ENCODE measurements at regions not wholly inside any gene's neighbourhood (a gene's known extent, or its start where the extent isn't known, plus 50 kb on each side); places are given as distances from the start of the nearest gene placed in this dataset.

DNA sequence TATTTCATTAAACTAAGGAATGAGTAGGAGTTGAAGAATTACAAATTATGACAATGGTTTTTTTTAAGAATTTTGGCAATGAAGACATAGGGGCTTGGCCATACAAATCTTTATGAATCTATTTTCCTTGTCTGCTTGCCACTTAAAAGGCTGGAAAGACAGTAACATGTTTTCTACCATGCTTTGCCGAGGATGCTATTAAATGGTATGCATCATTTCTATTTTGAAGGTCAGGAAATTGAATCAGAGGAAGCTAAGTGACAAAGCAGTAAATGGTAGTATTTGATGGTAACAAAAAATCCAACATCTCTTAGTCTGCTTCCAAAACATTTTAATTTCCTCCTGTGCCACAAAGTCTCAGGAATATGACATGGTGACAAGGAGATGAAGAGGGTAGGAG is 287.2 kb downstream of the RFPL4B start:
- no peak for DNase-seq (ENCODE audit: extremely low spot score, unreplicated experiment)
- H3K4me3 Mint-ChIP-seq (ENCODE audit: unreplicated experiment) = no peak overlapping the region
- H3K36me3 Mint-ChIP-seq (ENCODE audit: unreplicated experiment) = no peaks in the 10 kb centered on the region
- no peaks in the 10 kb centered on the region for H3K9me3 Mint-ChIP-seq (ENCODE audit: unreplicated experiment)
- TF ChIP-seq, protein P1, sequence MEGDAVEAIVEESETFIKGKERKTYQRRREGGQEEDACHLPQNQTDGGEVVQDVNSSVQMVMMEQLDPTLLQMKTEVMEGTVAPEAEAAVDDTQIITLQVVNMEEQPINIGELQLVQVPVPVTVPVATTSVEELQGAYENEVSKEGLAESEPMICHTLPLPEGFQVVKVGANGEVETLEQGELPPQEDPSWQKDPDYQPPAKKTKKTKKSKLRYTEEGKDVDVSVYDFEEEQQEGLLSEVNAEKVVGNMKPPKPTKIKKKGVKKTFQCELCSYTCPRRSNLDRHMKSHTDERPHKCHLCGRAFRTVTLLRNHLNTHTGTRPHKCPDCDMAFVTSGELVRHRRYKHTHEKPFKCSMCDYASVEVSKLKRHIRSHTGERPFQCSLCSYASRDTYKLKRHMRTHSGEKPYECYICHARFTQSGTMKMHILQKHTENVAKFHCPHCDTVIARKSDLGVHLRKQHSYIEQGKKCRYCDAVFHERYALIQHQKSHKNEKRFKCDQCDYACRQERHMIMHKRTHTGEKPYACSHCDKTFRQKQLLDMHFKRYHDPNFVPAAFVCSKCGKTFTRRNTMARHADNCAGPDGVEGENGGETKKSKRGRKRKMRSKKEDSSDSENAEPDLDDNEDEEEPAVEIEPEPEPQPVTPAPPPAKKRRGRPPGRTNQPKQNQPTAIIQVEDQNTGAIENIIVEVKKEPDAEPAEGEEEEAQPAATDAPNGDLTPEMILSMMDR (IDR thresholded peaks at IDR 0.05) = no peak
- H3K27me3 Mint-ChIP-seq (ENCODE audit: unreplicated experiment) = no peaks in the 10 kb centered on the region
- H3K27ac Mint-ChIP-seq (ENCODE audit: unreplicated experiment) = no peak overlapping the region
- H3K4me1 Mint-ChIP-seq (ENCODE audit: unreplicated experiment) = peaks cover 3% of the 10 kb centered on the region

DNA sequence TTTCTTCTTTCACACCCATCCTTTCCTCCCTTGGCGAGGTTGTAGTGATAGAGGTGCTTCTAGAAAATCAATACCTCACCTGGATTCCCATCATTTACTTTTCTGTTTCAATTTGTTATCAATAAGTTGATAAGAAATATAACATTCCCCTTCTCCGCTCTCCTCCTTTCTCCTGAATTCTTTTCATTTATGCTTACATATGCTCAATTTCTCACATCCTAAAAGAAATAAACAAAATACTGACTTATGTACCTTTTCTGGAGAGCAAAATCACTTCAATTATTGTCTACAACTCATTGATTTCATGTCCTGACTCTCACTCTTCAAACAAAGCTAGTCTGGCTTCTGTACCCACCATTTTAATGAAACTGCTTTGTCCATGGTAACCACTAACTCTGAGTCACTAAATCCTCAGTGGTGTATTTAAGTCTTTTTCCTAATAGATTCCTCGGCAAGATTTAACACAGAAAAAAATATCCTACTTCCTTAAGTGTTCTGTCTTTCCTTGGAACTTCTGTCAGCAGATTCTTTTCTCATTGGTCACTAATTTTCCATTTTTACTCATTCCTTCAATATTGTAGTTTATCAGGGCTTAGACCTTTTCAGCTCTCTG is 289.6 kb downstream of the RFPL4B start:
- no peak overlapping the region for H3K4me3 Mint-ChIP-seq (ENCODE audit: unreplicated experiment)
- TF ChIP-seq, protein P1 (IDR thresholded peaks at IDR 0.05) = no peak
- H3K9me3 Mint-ChIP-seq (ENCODE audit: unreplicated experiment) = no peaks in the 10 kb centered on the region
- no peaks in the 10 kb centered on the region for H3K27me3 Mint-ChIP-seq (ENCODE audit: unreplicated experiment)
- DNase-seq (ENCODE audit: extremely low spot score, unreplicated experiment) = no peak
- H3K36me3 Mint-ChIP-seq (ENCODE audit: unreplicated experiment) = no peaks in the 10 kb centered on the region
- peaks cover 20% of the 10 kb centered on the region for H3K4me1 Mint-ChIP-seq (ENCODE audit: unreplicated experiment)
- H3K27ac Mint-ChIP-seq (ENCODE audit: unreplicated experiment) = no peak overlapping the region

DNA sequence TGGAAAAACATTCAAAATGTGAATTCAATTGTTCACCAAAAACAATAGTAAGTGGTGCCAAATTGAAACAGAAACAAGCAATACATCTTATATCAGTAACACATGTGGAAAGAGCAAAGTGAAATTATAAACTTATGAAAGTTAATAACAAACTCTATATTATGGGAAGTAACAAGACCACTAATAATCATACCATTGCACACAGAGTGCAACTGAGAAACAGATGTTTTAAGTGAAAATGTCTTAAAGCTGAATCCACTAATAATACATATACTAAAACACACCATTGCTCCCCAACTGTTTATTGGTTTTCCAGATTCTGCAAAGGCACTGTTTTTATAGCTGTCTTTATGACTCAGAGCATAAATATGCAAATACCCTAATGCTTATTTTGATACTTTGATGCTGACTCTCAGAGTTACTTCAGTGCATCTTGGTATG is 292.3 kb downstream of the RFPL4B start:
- TF ChIP-seq, protein P1 (IDR thresholded peaks at IDR 0.05) = no peak
- H3K9me3 Mint-ChIP-seq (ENCODE audit: unreplicated experiment) = no peaks in the 10 kb centered on the region
- H3K4me1 Mint-ChIP-seq (ENCODE audit: unreplicated experiment) = peaks cover 21% of the 10 kb centered on the region
- DNase-seq (ENCODE audit: extremely low spot score, unreplicated experiment) = no peak
- no peaks in the 10 kb centered on the region for H3K27me3 Mint-ChIP-seq (ENCODE audit: unreplicated experiment)
- no peaks in the 10 kb centered on the region for H3K36me3 Mint-ChIP-seq (ENCODE audit: unreplicated experiment)
- no peak overlapping the region for H3K4me3 Mint-ChIP-seq (ENCODE audit: unreplicated experiment)
- H3K27ac Mint-ChIP-seq (ENCODE audit: unreplicated experiment) = peak overlapping the region; percentile 34

DNA sequence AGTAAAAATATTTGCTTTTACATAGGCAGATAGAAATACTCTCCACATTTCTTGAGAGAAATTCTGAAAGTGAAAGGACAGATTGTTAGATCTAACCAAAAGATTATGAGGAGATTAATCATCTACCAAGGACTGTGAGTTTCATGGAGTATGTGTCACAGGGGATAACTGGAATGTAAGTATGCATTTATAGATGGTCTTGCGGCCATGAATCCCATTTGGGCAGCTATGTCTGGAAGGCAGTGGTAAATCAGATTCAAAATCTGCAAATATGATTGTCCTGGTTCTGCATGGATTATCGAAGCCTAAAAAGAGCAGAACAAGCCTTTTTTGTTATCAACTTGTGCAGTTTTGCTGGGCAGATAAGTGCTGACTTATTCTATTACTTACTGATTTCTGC is 293.8 kb downstream of the RFPL4B start:
- H3K27me3 Mint-ChIP-seq (ENCODE audit: unreplicated experiment) = no peaks in the 10 kb centered on the region
- peaks cover 23% of the 10 kb centered on the region for H3K4me1 Mint-ChIP-seq (ENCODE audit: unreplicated experiment)
- H3K4me3 Mint-ChIP-seq (ENCODE audit: unreplicated experiment) = no peak overlapping the region
- H3K9me3 Mint-ChIP-seq (ENCODE audit: unreplicated experiment) = no peaks in the 10 kb centered on the region
- DNase-seq (ENCODE audit: extremely low spot score, unreplicated experiment) = no peak
- TF ChIP-seq, protein P1 (IDR thresholded peaks at IDR 0.05) = no peak
- no peaks in the 10 kb centered on the region for H3K36me3 Mint-ChIP-seq (ENCODE audit: unreplicated experiment)
- peak overlapping the region; percentile 62 for H3K27ac Mint-ChIP-seq (ENCODE audit: unreplicated experiment)

DNA sequence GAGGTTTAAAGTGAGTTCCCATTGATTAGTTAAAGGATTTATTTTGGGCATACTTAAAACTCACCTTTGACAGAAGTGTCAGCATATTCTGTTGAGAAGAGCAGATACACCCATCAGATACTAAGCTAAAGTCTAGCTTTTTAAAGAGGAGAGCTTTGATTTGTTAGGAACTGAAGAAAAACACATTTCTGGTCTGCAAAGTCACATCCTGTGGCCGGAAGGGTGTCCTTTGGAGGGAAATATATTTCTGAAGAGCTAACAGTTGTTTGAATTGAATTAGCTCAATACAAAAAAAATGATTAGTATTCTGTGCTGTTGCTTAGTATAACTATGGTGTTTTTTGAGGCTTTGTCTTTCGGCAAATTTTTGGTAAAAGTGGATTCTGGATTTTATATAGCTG is 302.7 kb downstream of the RFPL4B start:
- H3K4me3 Mint-ChIP-seq (ENCODE audit: unreplicated experiment) = no peak overlapping the region
- H3K27me3 Mint-ChIP-seq (ENCODE audit: unreplicated experiment) = no peaks in the 10 kb centered on the region
- no peak overlapping the region for H3K27ac Mint-ChIP-seq (ENCODE audit: unreplicated experiment)
- peaks cover 11% of the 10 kb centered on the region for H3K4me1 Mint-ChIP-seq (ENCODE audit: unreplicated experiment)
- no peaks in the 10 kb centered on the region for H3K9me3 Mint-ChIP-seq (ENCODE audit: unreplicated experiment)
- no peak for DNase-seq (ENCODE audit: extremely low spot score, unreplicated experiment)
- TF ChIP-seq, protein P1 (IDR thresholded peaks at IDR 0.05) = no peak
- H3K36me3 Mint-ChIP-seq (ENCODE audit: unreplicated experiment) = no peaks in the 10 kb centered on the region

All from osteocyte (in vitro differentiated cells).